ENCODE measurements at regions not wholly inside any gene's neighbourhood (a gene's known extent, or its start where the extent isn't known, plus 50 kb on each side); places are given as distances from the start of the nearest gene placed in this dataset.
"Not testable (repeated sequence)": the region's sequence is repeated elsewhere in the genome, so short reads cannot be mapped to it uniquely, and the experiment has no call there.

DNA sequence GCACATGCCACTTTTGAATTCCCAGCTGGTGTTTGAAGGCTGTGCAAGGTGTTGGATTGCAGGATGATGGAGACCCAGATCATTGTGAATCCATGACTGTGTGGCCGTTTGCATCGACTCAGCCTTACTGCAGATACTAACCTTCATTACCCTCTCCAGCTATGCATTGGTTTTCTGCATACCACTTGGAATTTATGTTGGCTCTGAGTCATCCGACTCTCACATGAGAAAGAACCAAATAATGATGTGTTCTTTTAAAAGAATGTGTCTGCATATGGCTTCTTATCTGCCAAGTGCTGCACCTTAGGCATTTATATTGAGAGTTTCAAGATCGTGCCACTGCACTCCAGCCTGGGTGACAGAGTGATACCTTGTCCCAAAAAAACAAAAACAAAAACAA, 106.7 kb upstream of the PRKX start:
- Histone ChIP-seq H3K4me1 (ENCODE audit: low read depth) (no peaks in the 10 kb centered on the region), H3K27ac (no peak overlapping the region), H3K36me3 (peaks cover 20% of the 10 kb centered on the region), H3K9me3 (ENCODE audit: low read depth) (no peaks in the 10 kb centered on the region), H3K4me3 (no peak overlapping the region), H3K27me3 (no peaks in the 10 kb centered on the region)
- DNase-seq (ENCODE audit: low read depth in 1 of 2, low spot score in 1 of 2) = peak in 1 of 2 donors; percentile 61
- TF ChIP-seq, protein P1, sequence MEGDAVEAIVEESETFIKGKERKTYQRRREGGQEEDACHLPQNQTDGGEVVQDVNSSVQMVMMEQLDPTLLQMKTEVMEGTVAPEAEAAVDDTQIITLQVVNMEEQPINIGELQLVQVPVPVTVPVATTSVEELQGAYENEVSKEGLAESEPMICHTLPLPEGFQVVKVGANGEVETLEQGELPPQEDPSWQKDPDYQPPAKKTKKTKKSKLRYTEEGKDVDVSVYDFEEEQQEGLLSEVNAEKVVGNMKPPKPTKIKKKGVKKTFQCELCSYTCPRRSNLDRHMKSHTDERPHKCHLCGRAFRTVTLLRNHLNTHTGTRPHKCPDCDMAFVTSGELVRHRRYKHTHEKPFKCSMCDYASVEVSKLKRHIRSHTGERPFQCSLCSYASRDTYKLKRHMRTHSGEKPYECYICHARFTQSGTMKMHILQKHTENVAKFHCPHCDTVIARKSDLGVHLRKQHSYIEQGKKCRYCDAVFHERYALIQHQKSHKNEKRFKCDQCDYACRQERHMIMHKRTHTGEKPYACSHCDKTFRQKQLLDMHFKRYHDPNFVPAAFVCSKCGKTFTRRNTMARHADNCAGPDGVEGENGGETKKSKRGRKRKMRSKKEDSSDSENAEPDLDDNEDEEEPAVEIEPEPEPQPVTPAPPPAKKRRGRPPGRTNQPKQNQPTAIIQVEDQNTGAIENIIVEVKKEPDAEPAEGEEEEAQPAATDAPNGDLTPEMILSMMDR (IDR thresholded peaks at IDR 0.05; ENCODE audit: low read depth, low read length) = no peak

DNA sequence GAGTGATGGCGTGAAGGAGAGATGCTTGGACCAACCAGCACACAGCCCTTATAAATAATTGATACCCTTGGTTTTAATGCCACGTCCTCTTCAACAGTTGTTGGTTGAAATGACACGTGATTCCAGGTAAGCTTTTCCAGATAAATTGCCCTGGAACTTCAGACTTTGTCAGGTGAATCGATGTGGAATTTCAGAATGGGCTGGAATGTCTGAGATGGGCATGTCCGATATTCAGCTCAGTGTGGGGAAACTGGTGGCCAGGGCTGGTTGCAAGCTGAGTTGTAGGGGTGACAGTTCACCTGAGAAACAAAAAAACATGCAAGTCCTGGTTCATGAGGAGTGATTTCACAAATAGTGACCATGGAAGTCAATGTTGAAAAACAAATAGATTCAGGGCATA, 104.0 kb upstream of the PRKX start:
- H3K4me3 ChIP-seq; H3K27me3 ChIP-seq; H3K27ac ChIP-seq; H3K4me1 ChIP-seq (ENCODE audit: low read depth); DNase-seq (ENCODE audit: low read depth in 1 of 2, low spot score in 1 of 2); H3K9me3 ChIP-seq (ENCODE audit: low read depth): not testable (repeated sequence)
- H3K36me3 ChIP-seq = peaks cover 20% of the 10 kb centered on the region

DNA sequence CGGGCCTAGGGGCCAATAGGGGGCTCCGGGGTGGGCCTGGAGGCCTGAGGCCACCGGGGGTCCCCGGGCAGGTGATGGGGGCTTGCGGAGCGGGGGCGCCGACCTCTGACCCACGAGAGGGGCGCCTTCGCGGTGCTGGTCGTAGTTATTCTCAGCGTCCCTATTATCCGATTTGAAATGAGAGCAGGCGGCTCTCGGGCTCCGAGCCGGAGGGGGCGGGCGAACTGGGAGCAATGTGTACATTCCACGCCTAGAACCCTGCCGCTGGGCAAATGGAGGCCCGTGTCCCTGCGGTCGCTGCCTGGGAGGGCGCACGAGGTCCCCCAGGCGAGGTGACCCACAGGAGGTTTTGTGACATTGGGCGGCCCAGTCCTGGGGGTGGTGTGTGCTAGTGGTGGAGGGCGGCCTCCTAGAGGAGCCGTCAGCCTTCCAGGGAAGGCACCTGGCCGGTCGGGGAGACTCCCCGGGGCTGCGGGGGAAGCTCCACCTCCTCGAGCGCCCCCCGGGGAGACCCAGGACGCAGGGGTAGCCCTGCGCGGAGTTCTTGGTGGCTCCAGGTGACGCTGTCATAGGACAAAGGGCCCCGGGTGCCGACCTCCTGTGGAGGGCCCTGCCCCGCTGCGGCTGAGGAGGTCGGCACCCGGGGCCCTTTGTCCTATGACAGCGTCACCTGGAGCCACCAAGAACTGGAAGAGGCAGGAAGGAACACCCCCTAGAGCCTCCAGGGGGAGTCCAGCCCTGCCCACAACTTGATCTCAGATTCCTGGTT, 102.6 kb upstream of the PRKX start:
- peaks cover 18% of the 10 kb centered on the region for H3K36me3 ChIP-seq
- H3K4me1 ChIP-seq (ENCODE audit: low read depth) = no peaks in the 10 kb centered on the region
- H3K27me3 ChIP-seq = no peaks in the 10 kb centered on the region
- peak overlapping the region; percentile 92 for H3K27ac ChIP-seq
- TF ChIP-seq, protein P1 (IDR thresholded peaks at IDR 0.05; ENCODE audit: low read depth, low read length) = no peak
- H3K9me3 ChIP-seq (ENCODE audit: low read depth) = no peaks in the 10 kb centered on the region
- DNase-seq (ENCODE audit: low read depth in 1 of 2, low spot score in 1 of 2) = peak; percentile 34 to 64
- H3K4me3 ChIP-seq = peak overlapping the region; percentile 46

DNA sequence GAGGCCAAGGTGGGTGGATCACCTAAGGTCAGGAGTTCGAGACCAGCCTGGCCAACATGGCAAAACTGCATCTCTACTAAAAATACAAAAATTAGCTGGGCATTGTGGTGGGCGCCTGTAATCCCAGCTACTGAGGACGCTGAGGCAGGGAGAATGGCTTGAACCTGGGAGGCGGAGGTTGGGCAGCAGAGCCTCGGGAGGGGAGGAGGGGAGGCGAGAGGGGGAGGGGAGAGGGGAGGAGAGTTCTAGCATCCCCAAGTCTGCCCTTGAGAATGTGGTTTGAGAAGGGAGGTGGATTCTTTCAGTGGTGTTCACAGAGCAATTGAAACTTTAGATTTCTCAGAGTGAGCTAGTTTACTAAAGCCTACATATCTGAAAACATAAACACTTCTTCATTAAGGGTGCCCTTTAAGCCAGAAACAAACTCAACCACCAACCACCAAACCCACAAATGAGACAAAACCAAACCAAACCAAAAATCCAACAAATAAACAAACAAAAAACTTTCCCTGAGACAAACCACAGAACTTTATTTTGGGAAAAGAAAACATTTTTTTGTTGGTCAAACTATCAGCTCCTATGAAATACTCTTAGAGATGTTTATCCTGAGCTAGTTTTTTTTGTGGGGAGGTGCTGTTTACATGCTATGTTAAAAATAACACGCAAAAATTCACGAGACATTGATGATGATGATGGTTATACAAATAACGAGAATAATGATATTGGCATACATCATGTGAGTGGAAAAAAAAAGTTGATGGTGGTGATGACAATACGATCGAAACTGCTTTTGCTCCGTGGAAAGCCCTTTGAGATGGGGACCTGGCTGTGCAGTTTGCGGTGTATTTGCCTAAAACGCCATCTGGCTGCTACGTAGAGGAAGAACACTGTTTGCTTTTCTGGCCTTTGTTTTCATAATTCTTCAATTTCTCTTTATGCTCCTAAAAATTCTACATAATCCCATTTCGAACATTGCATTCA, 98.2 kb upstream of the PRKX start:
- TF ChIP-seq, protein P1 (IDR thresholded peaks at IDR 0.05; ENCODE audit: low read depth, low read length) = peak; percentile 58
- Histone ChIP-seq H3K4me3 (no peak overlapping the region), H3K27me3 (peaks cover 5% of the 10 kb centered on the region), H3K4me1 (ENCODE audit: low read depth) (no peaks in the 10 kb centered on the region), H3K9me3 (ENCODE audit: low read depth) (no peaks in the 10 kb centered on the region), H3K27ac (no peak overlapping the region), H3K36me3 (no peaks in the 10 kb centered on the region)
- DNase-seq (ENCODE audit: low read depth in 1 of 2, low spot score in 1 of 2) = peak; percentile 44 to 60

DNA sequence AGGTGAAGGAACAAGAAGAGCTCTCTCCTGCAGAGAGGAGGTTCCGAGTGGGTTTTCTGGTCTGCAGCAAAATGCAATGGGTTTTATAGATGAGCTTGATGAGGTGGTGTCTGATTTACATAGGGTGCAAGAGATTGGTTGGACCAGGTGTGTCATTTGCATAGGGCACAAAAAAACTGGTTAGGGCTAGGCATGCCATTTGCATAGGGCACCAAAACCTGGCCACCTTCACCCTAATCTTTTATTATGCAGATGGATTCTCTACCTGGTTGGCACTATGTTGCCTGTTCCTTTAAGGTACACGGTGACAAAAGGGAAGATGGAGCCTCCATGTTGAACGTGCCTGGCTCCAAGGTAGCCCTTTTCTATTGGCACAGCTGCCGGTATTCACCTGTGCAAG, 94.5 kb upstream of the PRKX start:
- no peak overlapping the region for H3K27ac ChIP-seq
- TF ChIP-seq, protein P1 (IDR thresholded peaks at IDR 0.05; ENCODE audit: low read depth, low read length) = no peak
- H3K4me1 ChIP-seq (ENCODE audit: low read depth) = no peaks in the 10 kb centered on the region
- H3K36me3 ChIP-seq = no peaks in the 10 kb centered on the region
- DNase-seq (ENCODE audit: low read depth in 1 of 2, low spot score in 1 of 2) = no peak
- H3K4me3 ChIP-seq = no peak overlapping the region
- H3K9me3 ChIP-seq (ENCODE audit: low read depth) = no peaks in the 10 kb centered on the region
- H3K27me3 ChIP-seq = peaks cover 14% of the 10 kb centered on the region

DNA sequence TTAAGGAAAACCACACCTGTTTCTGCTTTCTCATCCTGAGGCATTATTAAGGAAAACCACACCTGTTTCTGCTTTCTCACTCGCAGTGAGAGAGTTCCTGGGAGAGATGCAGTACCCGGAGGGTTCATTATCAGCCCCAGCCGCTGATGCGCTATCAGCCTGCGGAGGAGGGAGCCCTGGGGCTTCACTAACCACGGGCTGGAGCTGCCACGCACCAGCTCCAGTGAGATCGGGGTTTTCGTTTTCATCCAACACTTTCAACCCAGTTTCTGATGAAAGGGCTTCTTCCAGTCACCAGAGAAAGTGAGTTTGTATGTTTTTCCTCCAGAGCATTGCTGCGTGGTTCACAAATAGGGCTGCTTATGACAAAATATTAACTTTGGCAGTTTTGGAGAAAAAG, 93.2 kb upstream of the PRKX start:
- no peak overlapping the region for H3K4me3 ChIP-seq
- peaks cover 14% of the 10 kb centered on the region for H3K27me3 ChIP-seq
- no peaks in the 10 kb centered on the region for H3K4me1 ChIP-seq (ENCODE audit: low read depth)
- no peaks in the 10 kb centered on the region for H3K9me3 ChIP-seq (ENCODE audit: low read depth)
- no peak overlapping the region for H3K27ac ChIP-seq
- no peaks in the 10 kb centered on the region for H3K36me3 ChIP-seq
- TF ChIP-seq, protein P1 (IDR thresholded peaks at IDR 0.05; ENCODE audit: low read depth, low read length) = no peak
- DNase-seq (ENCODE audit: low read depth in 1 of 2, low spot score in 1 of 2) = no peak

Data from cardiac muscle cell (in vitro differentiated cells and primary cell).